CD14-positive monocyte (primary cell): ENCODE measurements at regions not wholly inside any gene's neighbourhood (a gene's known extent, or its start where the extent isn't known, plus 50 kb on each side); places are given as distances from the start of the nearest gene placed in this dataset.

ENCODE experiments used
- DNase-seq, 3 donors: peaks; one replicate each; pipeline ENCODE4 v3.0.0-alpha.2; 2011 to 2022
- H2AFZ ChIP-seq: 2 replicates; pipeline ENCODE4 v1.6.0; 2012; ENCODE audit warnings: mild to moderate bottlenecking, low read depth, low read length, inconsistent platforms; ENCODE audit not compliant: insufficient read depth, poor library complexity, severe bottlenecking
- H3K27ac ChIP-seq, 2 donors: 1 replicate in 1 of 2; 2 replicates in 1 of 2; pipeline ENCODE4 v1.5.1; 2012 to 2013; ENCODE audit warnings: low read length in 2 of 2, control low read depth in 1 of 2, inconsistent platforms in 1 of 2, low read depth in 1 of 2, mild to moderate bottlenecking in 1 of 2
- H3K27me3 ChIP-seq, 2 donors: one replicate each; pipeline versions ENCODE4 v1.6.0 to v1.6.1; 2011 to 2013; ENCODE audit warnings: low read length in 2 of 2; ENCODE audit not compliant: control insufficient read depth in 2 of 2, insufficient read depth in 2 of 2
- H3K36me3 ChIP-seq, 2 donors: replicated peaks in 1 of 2; 1 replicate in 1 of 2; 2 replicates in 1 of 2; pipeline versions ENCODE4 v1.5.1 to v1.6.1; 2012 to 2013; ENCODE audit warnings: low read length in 2 of 2, control low read depth in 1 of 2, inconsistent platforms in 1 of 2, mild to moderate bottlenecking in 1 of 2; ENCODE audit not compliant: insufficient read depth in 2 of 2, control insufficient read depth in 1 of 2
- H3K4me1 ChIP-seq, 2 donors: 1 replicate in 1 of 2; 2 replicates in 1 of 2; pipeline versions ENCODE4 v1.5.1 to v1.6.1; 2012 to 2013; ENCODE audit warnings: low read length in 2 of 2, control low read depth in 1 of 2, inconsistent platforms in 1 of 2, mild to moderate bottlenecking in 1 of 2, moderate library complexity in 1 of 2; ENCODE audit not compliant: insufficient read depth in 2 of 2, control insufficient read depth in 1 of 2
- H3K4me2 ChIP-seq: replicated peaks from 2 replicates; pipeline ENCODE3; 2012; ENCODE audit warnings: low read length, moderate library complexity, mild to moderate bottlenecking; ENCODE audit not compliant: poor library complexity, severe bottlenecking; ENCODE audit errors: extremely low read depth
- H3K4me3 ChIP-seq, 3 experiments: fragments of 200-600 bp in 1 of 3; sonication (generic) in 1 of 3; replicated peaks in 1 of 3; 1 replicate in 2 of 3; 2 replicates in 1 of 3; pipeline ENCODE4 v1.5.1; 2011 to 2013; ENCODE audit warnings: low read length in 3 of 3, mild to moderate bottlenecking in 3 of 3, control low read depth in 2 of 3, low read depth in 2 of 3, inconsistent platforms in 1 of 3, moderate library complexity in 1 of 3
- H3K79me2 ChIP-seq: 2 replicates; pipeline ENCODE4 v1.6.0; 2012; ENCODE audit warnings: mild to moderate bottlenecking, control low read depth, inconsistent platforms, low read length, moderate library complexity; ENCODE audit not compliant: insufficient read depth
- H3K9ac ChIP-seq: 2 replicates; pipeline ENCODE4 v1.6.0; 2017; ENCODE audit warnings: low read length, mild to moderate bottlenecking; ENCODE audit not compliant: insufficient read depth, poor library complexity, severe bottlenecking
- H3K9me3 ChIP-seq, 2 donors: replicated peaks in 1 of 2; 1 replicate in 1 of 2; 2 replicates in 1 of 2; pipeline versions ENCODE4 v1.5.1 to v1.6.1; 2012 to 2013; ENCODE audit warnings: low read length in 2 of 2, control low read depth in 1 of 2; ENCODE audit not compliant: control insufficient read depth in 1 of 2, insufficient read depth in 1 of 2
- H4K20me1 ChIP-seq: 2 replicates; pipeline ENCODE4 v1.6.0; 2012; ENCODE audit warnings: mild to moderate bottlenecking, low read length, control low read depth, moderate library complexity; ENCODE audit not compliant: insufficient read depth
- H3K27ac Mint-ChIP-seq, 7 donors: one replicate each; pipeline ENCODE4 v1.8.0; 2020; ENCODE audit warnings: mild to moderate bottlenecking in 7 of 7, mixed read lengths in 7 of 7, moderate library complexity in 6 of 7, inconsistent platforms in 2 of 7
- H3K27me3 Mint-ChIP-seq, 3 donors: one replicate each; pipeline ENCODE4 v1.8.0; 2021 to 2022; ENCODE audit warnings: low read depth in 3 of 3, mild to moderate bottlenecking in 3 of 3, mixed read lengths in 3 of 3, moderate library complexity in 3 of 3, inconsistent platforms in 1 of 3
- H3K36me3 Mint-ChIP-seq, 2 donors: one replicate each; pipeline ENCODE4 v1.8.0; 2020; ENCODE audit warnings: mixed read lengths in 2 of 2, inconsistent platforms in 1 of 2, mild to moderate bottlenecking in 1 of 2
- H3K4me1 Mint-ChIP-seq: one replicate; pipeline ENCODE4 v1.8.0; 2020; ENCODE audit warnings: mild to moderate bottlenecking, mixed read lengths
- H3K4me3 Mint-ChIP-seq, 2 donors: one replicate each; pipeline ENCODE4 v1.8.0; 2020; ENCODE audit warnings: mild to moderate bottlenecking in 2 of 2, mixed read lengths in 2 of 2, moderate library complexity in 1 of 2
- H3K9me3 Mint-ChIP-seq, 7 donors: one replicate each; pipeline ENCODE4 v1.8.0; 2020 to 2022; ENCODE audit warnings: mixed read lengths in 7 of 7, mild to moderate bottlenecking in 6 of 7, moderate library complexity in 6 of 7, inconsistent platforms in 2 of 7
- WGBS: methylation state at CpG from one replicate; pipeline ENCODE4 v1.1.5; 2013; ENCODE audit warnings: missing lambda C conversion rate; ENCODE audit not compliant: insufficient coverage; 5-methylcytosine and 5-hydroxymethylcytosine counted together
- intact Hi-C, 2 donors: fragments of 100-400 bp; cut with micrococcal nuclease; formaldehyde crosslinking; loops; one replicate each; pipeline versions ENCODE4 v1.15.0 to v1.15.1; 2023
- TF ChIP-seq, protein P1 (sequence below): fragments of 200-600 bp; IDR thresholded peaks from one replicate; pipeline ENCODE4 v1.8.0; 2022; ENCODE audit warnings: antibody characterized with exemption, mild to moderate bottlenecking

DNA sequence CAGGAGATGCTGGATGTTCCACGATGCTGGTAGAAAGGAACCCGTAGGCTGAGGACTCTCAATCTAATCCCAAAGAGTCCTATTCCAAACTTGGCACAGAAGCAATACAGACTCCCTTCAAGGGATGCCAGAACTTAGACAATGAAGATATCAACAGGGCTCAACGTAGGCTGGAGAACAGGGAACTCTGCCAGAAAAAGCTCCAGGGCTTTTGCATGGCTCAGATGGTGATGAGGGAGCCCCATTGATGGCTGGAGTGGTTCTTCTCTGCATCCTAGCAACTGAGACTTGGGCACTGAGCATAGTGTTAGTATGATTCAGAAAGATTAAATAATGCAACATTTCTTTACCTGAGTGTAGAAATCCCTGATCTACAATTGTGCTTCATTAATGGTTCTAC is 117.2 kb upstream of the NCK2 start:
- intact Hi-C loops = no loop called here
- Histone ChIP-seq H3K27me3 (no peaks in the 10 kb centered on the region), H3K4me2 (no peak overlapping the region), H3K9me3 (no peaks in the 10 kb centered on the region), H3K4me3 (no peak overlapping the region), H3K27ac (no peak overlapping the region), H3K9ac (no peak overlapping the region), H3K4me1 (no peaks in the 10 kb centered on the region), H4K20me1 (no peaks in the 10 kb centered on the region), H3K36me3 (no peaks in the 10 kb centered on the region), H2AFZ (no peak overlapping the region), H3K79me2 (no peaks in the 10 kb centered on the region)
- H3K27ac Mint-ChIP-seq = no peak overlapping the region
- no peaks in the 10 kb centered on the region for H3K4me1 Mint-ChIP-seq
- H3K9me3 Mint-ChIP-seq = peaks cover 3 to 9% (median 5%) of the 10 kb centered on the region in 7 donors
- no peaks in the 10 kb centered on the region for H3K36me3 Mint-ChIP-seq
- TF ChIP-seq, protein P1, sequence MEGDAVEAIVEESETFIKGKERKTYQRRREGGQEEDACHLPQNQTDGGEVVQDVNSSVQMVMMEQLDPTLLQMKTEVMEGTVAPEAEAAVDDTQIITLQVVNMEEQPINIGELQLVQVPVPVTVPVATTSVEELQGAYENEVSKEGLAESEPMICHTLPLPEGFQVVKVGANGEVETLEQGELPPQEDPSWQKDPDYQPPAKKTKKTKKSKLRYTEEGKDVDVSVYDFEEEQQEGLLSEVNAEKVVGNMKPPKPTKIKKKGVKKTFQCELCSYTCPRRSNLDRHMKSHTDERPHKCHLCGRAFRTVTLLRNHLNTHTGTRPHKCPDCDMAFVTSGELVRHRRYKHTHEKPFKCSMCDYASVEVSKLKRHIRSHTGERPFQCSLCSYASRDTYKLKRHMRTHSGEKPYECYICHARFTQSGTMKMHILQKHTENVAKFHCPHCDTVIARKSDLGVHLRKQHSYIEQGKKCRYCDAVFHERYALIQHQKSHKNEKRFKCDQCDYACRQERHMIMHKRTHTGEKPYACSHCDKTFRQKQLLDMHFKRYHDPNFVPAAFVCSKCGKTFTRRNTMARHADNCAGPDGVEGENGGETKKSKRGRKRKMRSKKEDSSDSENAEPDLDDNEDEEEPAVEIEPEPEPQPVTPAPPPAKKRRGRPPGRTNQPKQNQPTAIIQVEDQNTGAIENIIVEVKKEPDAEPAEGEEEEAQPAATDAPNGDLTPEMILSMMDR = no peak
- H3K4me3 Mint-ChIP-seq = no peak overlapping the region
- DNase-seq = no peak
- peaks cover 0 to 9% (median 1%) of the 10 kb centered on the region in 3 donors for H3K27me3 Mint-ChIP-seq
- no CpG with 5 or more reads among the region's 3 CpGs for WGBS

DNA sequence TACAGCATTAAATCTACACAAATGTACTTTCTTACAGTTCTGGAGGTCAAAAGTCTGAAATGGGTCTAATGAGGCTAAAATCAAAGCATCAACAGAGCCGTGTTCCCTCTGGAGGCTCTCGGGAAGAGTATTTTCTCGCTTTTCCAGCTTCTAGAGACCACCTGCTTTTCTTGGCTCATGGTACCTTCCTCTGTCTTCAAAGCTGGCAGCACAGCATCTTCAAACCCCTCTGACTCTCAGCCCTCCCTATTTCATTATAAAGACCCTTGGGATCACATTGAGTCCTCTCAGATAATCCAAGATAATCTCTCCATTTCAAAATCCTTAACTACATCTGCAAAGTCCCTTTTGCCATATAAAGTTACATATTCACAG is 117.8 kb upstream of the NCK2 start:
- no peak overlapping the region for H2AFZ ChIP-seq
- H3K79me2 ChIP-seq = no peaks in the 10 kb centered on the region
- no peaks in the 10 kb centered on the region for H3K27me3 ChIP-seq
- no peaks in the 10 kb centered on the region for H3K36me3 Mint-ChIP-seq
- H3K27me3 Mint-ChIP-seq = peaks cover 0 to 13% (median 1%) of the 10 kb centered on the region in 3 donors
- no peak overlapping the region for H3K4me3 ChIP-seq
- no peak for DNase-seq
- intact Hi-C loops = no loop called here
- H3K4me1 Mint-ChIP-seq = no peaks in the 10 kb centered on the region
- H4K20me1 ChIP-seq = no peaks in the 10 kb centered on the region
- no peaks in the 10 kb centered on the region for H3K9me3 ChIP-seq
- H3K27ac ChIP-seq = no peak overlapping the region
- no peak overlapping the region for H3K4me3 Mint-ChIP-seq
- peaks cover 3 to 9% (median 5%) of the 10 kb centered on the region in 7 donors for H3K9me3 Mint-ChIP-seq
- no peaks in the 10 kb centered on the region for H3K4me1 ChIP-seq
- no peak overlapping the region for H3K27ac Mint-ChIP-seq
- no peaks in the 10 kb centered on the region for H3K36me3 ChIP-seq
- no peak overlapping the region for H3K4me2 ChIP-seq
- no peak overlapping the region for H3K9ac ChIP-seq
- TF ChIP-seq, protein P1 = no peak
- WGBS = 100% methylated on average over 2 of the region's 3 CpGs
